Epidermal melanocyte (primary cell): ENCODE measurements at regions not wholly inside any gene's neighbourhood (a gene's known extent, or its start where the extent isn't known, plus 50 kb on each side); places are given as distances from the start of the nearest gene placed in this dataset.
"Not testable (repeated sequence)": the region's sequence is repeated elsewhere in the genome, so short reads cannot be mapped to it uniquely, and the experiment has no call there.

Source experiments
- DNase-seq: peaks from one replicate; pipeline ENCODE4 v3.0.0; 2011; ENCODE audit warnings: low spot score; ENCODE audit not compliant: insufficient read length

- no peak for DNase-seq
These were observed 1043.0 kb upstream of the CHAC2 start for GRCh38 chr2:52724585-52724984.

DNA sequence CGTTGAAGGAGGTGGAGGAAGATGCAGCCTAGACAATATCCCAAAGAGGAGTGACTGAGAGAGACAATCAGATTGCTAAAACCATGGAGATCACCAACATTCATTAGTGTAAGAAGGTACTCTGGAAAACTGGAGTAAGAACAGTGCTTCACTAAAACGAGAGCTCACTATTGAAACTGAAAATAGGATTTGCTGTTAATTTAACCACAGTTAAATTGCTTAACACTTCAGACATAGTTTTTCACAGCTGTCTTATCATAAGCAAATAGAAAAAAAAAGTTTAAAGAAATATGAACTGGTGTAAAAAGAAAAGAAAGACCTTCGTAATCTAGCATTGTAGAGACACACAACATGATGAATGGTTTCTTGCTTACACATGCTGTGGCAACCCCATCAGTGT lies 1049.8 kb upstream of the CHAC2 start:
- no peak for DNase-seq

DNA sequence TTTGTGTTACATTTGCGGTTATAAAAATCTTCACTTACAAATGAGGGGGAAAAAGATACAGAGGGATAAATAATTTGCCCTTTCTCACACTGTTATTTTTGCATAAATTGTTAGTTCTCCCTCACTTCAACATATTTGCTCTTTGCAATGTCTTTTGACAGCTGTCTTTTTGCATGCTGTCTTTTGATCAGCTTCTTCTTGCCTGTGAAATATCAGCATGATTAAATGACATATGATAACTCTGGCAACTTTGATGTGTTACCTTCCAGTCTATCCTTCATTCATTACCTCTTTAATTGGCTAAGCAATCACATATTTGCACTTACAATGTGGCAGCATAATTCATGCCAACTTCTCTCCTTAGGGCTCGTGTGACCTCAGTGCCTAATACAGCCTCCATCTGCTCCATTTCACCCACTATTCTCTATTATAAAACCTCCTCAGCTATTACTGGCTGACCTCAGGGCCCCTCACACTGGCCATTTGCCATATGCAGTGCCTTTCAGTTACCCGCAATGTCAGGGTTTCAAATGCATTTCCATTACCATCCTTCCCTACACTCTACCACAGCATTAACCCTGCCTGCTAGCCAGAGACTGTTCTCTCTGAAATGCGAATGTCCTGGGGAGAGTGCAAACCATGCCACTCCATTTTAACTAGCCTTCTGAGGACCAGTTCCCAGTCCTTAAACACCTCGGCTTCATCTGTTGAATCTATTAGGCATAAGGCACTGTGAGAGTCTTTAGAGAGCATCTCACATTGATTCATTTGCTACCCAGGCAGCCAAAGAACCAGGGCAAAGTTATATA lies 1056.6 kb upstream of the CHAC2 start:
- DNase-seq: no peak

DNA sequence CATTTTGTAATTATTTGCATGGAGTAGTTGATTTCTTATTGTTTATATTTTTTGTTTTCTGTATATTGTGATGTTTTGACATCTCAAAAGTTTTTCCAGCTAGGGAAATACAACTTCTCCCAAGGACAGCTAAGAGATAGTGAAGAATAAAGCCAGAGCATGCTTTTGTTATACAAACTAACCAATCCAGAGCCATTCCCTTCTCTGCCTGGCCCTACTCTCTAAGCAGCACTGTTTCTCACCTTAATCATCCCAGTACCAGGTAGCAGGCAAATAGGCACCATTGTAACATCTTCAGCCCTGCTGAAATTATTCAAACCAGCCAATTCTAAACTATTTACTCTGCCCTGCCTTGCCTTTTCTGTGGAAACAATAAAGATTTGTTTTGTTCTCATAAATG lies 1063.4 kb upstream of the CHAC2 start:
- DNase-seq: no peak

DNA sequence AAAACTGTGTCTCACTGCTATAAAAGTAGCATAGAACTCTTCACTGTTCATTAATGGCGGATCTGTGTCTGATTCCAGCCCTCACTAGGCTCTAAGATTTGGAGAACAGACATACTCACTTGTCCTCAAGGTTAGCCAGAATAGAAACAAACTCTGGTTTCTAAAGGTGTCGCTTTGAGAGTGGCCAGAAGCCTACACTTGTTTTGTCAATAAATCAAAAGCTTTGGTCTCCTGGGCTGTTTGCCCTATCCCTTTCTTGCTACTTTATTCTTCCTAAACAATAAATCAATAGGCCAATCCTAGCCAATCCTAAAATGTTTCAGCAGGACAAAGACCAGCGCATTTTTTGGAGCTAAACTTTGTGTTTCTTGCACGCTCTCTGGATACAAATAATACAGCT lies 1064.6 kb upstream of the CHAC2 start:
- DNase-seq: no peak

DNA sequence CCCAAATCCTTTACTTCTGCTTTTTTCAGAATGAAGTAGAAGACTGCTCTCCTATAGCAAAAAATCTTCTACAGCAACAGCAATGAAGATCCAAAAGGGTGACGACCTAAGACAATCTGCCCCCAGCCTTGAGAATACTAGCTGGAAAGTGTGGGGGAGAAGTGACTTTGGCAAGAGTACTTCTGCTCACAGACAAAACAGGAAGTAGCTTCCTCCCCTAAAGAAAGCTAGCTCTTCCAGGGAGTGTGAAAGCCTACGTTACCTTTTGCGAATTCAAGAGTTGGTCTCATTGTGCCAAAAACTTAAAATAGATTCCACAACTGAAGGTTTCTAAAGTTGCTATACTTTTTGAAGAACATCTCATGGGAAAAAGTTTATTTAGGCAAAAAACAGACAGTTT lies 1069.2 kb upstream of the CHAC2 start:
- no peak for DNase-seq

DNA sequence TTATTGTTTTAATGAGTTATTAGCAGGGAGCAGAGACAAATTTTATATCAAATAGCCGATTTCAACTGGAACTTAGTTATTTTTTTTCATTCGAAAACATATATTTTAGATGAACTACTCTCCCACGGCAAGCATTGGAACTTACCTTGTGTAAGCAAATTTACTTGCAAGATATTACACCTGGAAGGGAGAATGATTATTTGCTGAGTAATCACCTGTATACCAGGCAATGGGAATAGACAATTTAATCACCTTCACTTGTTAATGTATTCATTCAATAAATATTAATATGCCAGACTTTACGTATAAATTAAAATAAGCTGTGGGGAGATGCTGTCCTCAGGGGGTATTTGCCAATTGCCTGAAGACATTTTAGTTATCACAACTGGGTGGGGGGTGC lies 1069.9 kb upstream of the CHAC2 start:
- DNase-seq: no peak

DNA sequence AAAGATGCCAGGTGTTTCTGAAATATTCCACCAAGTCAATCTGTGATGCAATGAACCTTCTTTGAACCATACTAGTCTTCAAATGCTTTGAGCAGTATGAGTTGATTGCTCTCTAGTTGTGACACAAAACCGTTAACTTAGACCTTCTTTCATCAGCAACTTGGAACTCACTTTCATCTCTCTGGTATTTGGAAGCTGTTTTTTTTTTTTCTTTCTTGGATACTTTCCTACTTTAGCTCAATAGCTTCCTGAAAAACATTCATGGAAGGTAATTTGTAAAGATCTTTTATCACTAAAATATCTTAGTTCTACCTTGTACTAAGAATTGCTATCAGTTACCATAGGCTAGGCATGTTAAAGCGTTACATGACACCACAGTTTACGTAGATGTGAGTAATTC lies 1071.9 kb upstream of the CHAC2 start:
- no peak for DNase-seq

DNA sequence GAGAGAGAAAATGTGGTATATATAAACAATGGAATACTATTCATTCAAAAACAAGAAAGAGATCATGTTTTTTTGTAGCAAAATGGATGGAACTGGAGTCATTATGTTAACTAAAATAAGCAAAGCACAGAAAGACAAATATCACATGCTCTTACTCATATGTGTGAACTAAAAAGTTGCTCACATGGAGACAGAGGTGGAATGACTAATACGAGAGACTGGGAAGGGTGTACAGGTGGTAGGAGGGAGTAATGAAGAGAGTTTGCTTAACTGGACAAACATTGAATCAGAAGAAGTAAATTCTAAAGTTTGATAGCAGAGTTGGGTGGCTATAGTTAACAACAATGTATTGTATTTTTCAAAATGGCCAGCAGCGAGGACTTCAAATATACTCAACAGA lies 1080.7 kb upstream of the CHAC2 start:
- DNase-seq: no peak

GRCh38 chr2:52676056-52676455 lies 1091.5 kb upstream of the CHAC2 start:
- no peak for DNase-seq

- no peak for DNase-seq
These were observed 1098.9 kb upstream of the CHAC2 start for GRCh38 chr2:52668724-52669123.

- DNase-seq: no peak
These were observed 1108.1 kb upstream of the CHAC2 start for GRCh38 chr2:52659546-52659945.

DNA sequence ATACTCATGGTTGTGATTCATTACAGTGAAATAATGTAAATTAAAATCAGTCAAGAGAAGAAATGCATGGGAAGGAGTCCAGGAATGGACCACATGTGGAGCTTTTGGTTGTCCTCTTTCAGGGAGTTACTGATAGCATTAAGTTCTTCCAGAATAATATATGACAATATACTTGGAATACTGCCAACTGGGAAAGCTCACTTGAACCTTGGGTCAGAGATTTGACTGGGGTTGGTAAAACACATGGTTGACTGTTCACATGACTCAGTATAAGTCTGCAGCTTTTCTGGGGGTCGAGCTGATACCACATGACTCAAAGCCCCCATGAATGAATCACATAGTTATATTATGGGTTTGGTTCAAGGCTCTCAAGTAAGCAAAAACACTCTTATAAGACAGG lies 1109.0 kb upstream of the CHAC2 start:
- no peak for DNase-seq

DNA sequence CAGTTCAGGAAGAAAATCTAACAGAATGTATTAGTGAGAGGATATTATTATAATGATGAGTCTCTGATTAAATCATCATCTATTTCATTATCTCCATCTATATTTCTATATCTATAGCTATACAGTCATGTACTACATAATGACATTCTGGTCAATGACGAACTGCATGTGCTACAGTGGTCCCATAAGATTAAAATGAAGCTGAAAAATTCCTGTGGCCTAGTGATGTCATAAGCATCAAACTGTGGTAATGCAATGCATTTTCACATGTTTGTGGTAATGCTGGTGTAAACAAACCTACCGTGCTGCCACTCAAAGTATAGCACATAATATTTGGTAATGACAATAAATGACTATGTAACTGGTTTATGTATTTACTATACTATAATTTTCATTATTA lies 1127.9 kb upstream of the CHAC2 start:
- DNase-seq: no peak

DNA sequence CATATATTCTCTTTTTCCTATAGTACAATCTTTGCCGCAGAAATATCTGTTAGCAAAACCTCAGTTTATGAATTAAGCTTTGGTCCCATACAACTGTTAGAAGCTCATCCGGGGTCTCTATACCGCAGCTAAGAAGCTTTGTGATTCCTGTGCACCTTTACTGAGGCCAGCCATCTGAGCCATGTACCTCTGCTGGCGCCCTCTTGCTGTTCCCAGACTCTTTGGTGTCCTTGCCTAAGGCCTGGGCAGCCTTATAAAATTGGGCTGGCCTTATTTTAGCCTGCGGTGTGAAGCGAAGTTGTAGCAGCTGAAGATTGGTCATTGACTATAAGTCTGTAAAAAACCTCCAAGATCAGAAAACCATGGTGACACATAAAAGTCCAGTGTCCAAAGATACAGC lies 1135.1 kb upstream of the CHAC2 start:
- no peak for DNase-seq

DNA sequence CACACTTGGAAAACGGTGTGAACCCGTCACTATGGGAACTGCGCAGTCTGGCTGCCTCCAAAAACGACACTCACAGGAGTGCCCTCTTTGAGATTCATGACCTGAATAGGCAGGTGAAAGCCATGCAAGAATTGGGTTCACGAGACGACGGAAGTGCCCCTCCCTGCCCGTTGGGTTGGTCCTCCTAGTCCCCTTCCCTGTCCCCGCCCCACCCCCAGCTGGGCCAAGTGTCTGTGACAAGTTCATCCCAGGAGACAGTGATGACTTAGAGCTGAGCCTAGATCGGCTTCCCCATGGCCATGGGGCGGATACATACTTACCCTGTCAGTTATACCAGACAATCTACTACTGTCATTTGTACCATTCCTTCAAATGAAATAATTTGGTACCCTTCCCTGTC lies 1137.7 kb upstream of the CHAC2 start:
- DNase-seq: no peak

DNA sequence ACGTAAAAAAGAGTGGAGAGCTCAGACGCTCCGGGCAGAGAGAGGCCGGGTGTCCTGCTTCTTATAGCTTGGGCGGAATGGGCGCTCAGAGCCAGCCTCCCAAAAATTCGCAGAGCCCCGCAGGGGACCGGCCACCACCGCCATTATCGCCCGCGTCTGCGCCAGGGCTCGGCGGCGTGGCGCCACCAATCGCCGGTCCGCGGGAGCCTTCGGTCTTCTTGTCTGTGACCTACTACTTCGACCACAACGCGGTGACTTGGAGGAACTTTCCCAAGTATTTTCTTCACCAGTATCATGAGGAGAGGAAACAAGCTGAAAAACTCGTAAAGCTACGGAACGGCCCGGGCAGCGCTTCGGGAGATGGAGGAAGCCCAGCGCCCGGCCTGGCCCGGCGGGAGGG lies 1138.1 kb upstream of the CHAC2 start:
- no peak for DNase-seq

DNA sequence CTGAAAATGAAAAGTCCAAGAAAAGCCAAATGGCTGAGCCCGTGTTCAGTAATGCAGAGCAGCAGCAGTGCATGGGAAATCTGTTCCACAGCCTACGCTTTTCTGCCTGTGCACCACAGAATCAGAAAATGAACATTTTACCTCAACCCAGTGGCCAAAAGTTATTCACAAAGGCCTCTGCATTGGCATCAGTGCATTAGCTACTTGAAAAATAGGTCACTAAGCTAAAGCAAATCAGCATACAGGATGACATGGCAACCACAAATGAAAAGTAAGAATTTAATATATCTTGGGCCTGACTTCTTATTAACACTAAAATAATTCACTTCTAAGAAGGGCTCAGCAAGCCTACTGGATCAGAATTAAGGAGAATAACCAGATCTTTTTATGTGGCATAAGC lies 1145.3 kb upstream of the CHAC2 start:
- no peak for DNase-seq

DNA sequence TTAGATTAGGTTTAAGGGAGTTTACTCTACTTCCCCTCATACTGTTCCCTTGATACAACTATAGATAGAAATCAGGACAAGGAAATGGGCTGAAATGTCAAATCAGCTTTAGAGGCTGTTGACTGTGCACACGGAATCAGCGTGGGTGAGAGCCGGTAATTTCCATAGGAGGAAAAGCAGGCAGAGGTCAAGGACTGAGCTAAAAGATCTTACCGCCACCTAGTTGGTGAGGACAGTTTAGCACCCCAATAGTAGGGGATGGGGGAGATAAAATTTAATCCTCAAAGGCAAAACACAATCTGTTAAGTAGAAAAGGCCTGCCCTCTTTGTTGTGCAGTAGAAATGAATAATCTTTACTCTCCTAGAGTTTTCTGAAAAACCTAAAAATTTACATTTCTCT lies 1154.5 kb upstream of the CHAC2 start:
- no peak for DNase-seq

DNA sequence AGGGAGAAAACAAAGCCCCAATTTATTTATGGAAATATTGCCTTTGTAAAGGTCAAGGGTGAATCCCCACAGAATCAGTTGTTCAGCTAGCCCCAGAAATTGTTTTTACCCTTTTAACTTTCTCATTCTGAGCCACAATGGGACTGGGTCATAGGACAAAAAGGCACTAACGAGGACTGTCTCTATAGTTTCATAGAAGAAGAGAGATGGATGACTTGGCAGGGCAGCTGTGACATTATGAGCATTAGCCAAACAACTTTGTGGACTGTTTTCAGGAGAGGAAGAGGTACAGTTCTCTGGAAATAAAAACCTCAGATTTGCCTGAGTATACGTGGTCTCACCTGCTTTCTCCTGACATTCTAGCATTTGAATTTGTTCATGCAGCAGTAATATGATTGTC lies 1155.8 kb upstream of the CHAC2 start:
- no peak for DNase-seq

DNA sequence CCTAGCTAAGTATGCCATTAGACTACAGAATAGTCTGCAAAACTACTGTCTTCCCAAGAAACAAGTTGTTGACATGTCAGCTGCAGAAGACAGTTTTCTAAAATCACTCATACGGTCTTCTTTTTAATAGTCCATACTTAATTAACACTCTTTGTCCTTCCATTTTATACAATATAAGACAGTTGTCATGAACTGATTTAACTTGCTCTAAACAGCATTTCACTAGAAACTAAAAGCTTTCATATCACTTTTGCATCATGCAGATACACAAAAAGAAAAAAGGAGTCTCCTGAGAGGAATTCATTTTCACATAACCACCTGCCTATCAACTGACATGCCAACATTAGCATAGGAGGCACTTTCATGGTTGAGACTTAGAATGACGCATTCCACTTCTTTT lies 1159.6 kb upstream of the CHAC2 start:
- DNase-seq: no peak

- no peak for DNase-seq
These were observed 1170.3 kb upstream of the CHAC2 start for GRCh38 chr2:52597346-52597745.

- no peak for DNase-seq
These were observed 1173.6 kb upstream of the CHAC2 start for GRCh38 chr2:52594026-52594425.

GRCh38 chr2:52584071-52584470 lies 1183.5 kb upstream of the CHAC2 start:
- not testable (repeated sequence) for DNase-seq
